ENCODE measurements at regions not wholly inside any gene's neighbourhood (a gene's known extent, or its start where the extent isn't known, plus 50 kb on each side); places are given as distances from the start of the nearest gene placed in this dataset.

DNA sequence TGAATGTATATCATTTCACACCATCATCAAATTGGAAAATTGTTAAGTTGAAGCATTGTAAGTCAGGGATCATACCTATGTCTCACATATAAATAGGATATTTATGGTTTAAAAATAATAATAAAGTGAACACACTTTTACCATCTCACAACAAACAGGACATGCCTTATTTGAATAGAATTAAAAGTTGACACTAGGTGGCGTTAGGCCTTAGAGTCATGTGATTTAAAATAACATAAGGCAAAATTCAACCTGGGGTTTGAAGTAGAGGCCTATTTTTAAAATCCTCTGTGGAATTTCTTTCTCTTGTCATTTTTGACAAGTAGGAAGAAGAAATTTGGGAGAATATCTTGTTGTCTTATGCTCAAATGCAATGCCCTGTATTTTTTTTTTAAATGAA, 184.7 kb upstream of the PCDH15 start:
- TF ChIP-seq, protein P1, sequence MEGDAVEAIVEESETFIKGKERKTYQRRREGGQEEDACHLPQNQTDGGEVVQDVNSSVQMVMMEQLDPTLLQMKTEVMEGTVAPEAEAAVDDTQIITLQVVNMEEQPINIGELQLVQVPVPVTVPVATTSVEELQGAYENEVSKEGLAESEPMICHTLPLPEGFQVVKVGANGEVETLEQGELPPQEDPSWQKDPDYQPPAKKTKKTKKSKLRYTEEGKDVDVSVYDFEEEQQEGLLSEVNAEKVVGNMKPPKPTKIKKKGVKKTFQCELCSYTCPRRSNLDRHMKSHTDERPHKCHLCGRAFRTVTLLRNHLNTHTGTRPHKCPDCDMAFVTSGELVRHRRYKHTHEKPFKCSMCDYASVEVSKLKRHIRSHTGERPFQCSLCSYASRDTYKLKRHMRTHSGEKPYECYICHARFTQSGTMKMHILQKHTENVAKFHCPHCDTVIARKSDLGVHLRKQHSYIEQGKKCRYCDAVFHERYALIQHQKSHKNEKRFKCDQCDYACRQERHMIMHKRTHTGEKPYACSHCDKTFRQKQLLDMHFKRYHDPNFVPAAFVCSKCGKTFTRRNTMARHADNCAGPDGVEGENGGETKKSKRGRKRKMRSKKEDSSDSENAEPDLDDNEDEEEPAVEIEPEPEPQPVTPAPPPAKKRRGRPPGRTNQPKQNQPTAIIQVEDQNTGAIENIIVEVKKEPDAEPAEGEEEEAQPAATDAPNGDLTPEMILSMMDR (IDR thresholded peaks at IDR 0.05; ENCODE audit: low read depth, low read length) = no peak
- H3K4me3 ChIP-seq (replicated peaks in 1 of 2; ENCODE audit: low read depth in 2 of 2, low read length in 2 of 2) = no peak overlapping the region
- DNase-seq (ENCODE audit: low read depth in 2 of 2) = peak; percentile 1

DNA sequence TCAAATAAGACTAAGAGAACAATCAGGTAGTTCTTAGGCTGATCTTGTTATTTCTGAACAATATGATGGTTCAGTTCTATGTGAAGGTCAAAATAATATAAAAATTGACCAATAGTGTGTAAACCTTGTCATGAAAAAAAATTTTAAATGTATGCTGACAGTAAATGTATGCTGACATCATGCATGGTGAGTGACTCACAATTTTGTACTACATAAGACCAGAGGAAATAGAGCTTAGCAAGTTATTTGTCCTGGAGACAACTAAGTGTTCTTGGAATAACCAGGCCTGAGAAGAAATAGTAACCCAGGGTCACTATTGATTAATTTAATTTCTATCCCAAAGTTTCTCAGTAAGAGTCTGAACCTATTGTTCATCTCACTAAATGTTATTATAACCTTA, 182.2 kb upstream of the PCDH15 start:
- H3K4me3 ChIP-seq (replicated peaks in 1 of 2; ENCODE audit: low read depth in 2 of 2, low read length in 2 of 2) = no peak overlapping the region
- TF ChIP-seq, protein P1 (IDR thresholded peaks at IDR 0.05; ENCODE audit: low read depth, low read length) = no peak
- no peak for DNase-seq (ENCODE audit: low read depth in 2 of 2)

DNA sequence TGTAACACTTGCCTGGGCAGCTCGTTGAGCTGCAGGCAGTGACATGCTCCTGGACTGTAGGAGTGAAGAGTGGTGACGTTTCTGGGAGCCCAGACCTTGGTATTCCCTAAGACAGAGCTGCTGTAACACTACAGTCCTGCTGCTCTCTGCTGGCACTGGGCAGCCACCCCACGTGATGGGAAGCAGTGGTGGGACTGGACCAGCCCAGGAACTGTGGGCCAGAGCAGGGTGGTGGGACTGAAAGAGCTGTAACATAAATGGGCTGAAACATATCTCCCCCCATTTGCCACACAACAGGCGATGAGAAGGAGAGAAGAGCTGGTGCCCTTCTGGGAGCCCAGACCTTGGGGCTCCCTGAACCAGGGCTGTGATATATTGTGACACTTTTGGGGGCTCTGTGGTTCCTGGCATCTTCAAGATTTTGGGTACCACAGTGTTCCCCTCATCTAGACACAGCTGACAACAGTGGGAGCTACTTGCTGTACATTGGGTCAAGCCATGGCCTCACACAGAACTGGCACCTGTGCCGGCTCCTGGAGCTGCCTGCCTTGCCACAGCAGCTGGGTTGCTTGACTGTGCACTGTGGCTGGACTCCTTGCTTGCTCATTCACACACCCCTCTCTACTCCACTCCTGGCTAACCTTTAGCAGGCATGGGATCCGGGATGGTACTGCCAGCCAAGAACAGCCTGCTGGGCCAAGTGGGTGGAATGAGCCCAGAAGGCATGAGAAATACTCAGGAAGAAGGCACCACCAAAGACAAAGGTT, 161.3 kb upstream of the PCDH15 start:
- DNase-seq (ENCODE audit: low read depth in 2 of 2) = no peak
- H3K4me3 ChIP-seq (replicated peaks in 1 of 2; ENCODE audit: low read depth in 2 of 2, low read length in 2 of 2) = no peak overlapping the region
- TF ChIP-seq, protein P1 (IDR thresholded peaks at IDR 0.05; ENCODE audit: low read depth, low read length) = no peak

DNA sequence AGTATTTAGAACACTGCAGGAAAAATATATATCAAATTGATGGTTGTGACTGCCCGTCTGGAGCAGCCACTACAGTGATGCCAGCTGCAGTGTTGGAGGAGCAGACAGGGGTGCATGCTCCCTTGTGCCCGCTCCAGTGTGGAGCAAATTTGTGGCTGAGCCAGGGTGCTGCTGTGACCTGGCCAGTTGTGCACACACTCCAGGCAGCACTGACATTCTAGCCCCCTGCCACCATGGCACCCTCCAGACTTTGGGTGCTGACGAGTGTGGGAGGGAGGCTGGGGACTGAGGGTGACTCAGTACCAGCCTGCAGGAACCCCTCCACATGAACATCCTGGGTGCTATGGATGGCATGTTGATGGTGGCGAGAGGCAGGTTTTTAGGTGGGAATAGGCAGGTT, 160.0 kb upstream of the PCDH15 start:
- no peak overlapping the region for H3K4me3 ChIP-seq (replicated peaks in 1 of 2; ENCODE audit: low read depth in 2 of 2, low read length in 2 of 2)
- DNase-seq (ENCODE audit: low read depth in 2 of 2) = no peak
- TF ChIP-seq, protein P1 (IDR thresholded peaks at IDR 0.05; ENCODE audit: low read depth, low read length) = no peak

DNA sequence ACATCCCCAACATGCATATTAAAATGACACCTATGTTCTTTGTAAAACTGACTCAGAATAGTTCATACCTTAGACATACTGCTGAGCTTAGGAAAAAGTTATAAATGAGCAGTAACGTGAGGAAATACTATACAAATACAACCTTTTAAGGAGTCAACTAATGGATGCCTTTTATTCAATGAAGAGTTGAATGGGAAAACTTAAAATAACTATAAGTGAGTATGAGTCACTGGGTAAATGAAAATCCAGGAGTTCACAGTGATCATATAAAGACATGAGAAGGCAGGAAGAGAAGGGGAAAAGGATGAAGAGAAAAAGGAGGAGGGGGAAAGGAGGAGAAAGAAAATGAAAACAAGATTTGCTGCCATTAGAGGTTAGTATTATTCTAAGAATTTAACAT, 157.8 kb upstream of the PCDH15 start:
- H3K4me3 ChIP-seq (replicated peaks in 1 of 2; ENCODE audit: low read depth in 2 of 2, low read length in 2 of 2) = no peak overlapping the region
- TF ChIP-seq, protein P1 (IDR thresholded peaks at IDR 0.05; ENCODE audit: low read depth, low read length) = no peak
- DNase-seq (ENCODE audit: low read depth in 2 of 2) = no peak

DNA sequence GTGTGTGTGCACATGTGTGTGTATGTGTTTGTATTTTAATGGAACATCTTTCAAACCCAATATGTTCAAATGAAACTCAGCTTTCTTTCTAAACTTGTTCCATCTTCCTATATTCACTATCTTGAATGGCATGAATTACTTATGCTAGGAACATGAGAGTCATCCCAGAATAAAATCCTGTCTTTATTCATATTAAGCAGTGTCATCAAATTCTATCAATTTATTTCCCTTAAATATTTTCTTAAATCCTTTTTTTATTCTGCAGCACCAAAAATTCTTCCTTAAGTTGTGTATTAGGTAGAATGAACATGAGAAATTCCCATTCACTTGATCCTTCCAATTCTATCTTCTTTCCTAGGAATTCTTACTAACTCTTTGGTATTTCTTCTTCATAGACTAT, 146.6 kb upstream of the PCDH15 start:
- TF ChIP-seq, protein P1 (IDR thresholded peaks at IDR 0.05; ENCODE audit: low read depth, low read length) = no peak
- no peak overlapping the region for H3K4me3 ChIP-seq (replicated peaks in 1 of 2; ENCODE audit: low read depth in 2 of 2, low read length in 2 of 2)

DNA sequence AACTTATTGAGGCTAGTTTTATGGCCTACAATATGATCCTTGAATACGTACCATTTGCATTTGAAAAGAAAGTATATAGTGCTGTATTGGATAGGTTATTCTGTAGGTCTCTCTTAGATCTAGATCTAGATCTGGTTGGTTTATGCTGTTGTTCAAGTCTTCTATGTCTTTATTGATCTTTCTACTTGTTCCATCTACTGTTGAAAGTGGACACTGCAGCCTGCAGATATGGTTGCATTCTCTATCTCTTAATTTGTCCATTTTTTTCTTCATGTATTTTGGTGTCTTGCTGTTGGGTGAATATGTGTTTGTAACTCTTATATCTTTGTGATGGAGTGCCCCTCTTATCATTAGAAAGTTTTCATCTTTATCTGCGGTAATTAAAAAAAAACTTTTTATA, 139.4 kb upstream of the PCDH15 start:
- no peak overlapping the region for H3K4me3 ChIP-seq (replicated peaks in 1 of 2; ENCODE audit: low read depth in 2 of 2, low read length in 2 of 2)
- TF ChIP-seq, protein P1 (IDR thresholded peaks at IDR 0.05; ENCODE audit: low read depth, low read length) = no peak
- DNase-seq (ENCODE audit: low read depth in 2 of 2) = no peak

More for the DNA sequence above, 146.6 kb upstream of the PCDH15 start:
- no peak for DNase-seq (ENCODE audit: low read depth in 2 of 2)

Measured in cardiac fibroblast (primary cell).